A673 (cell line): ENCODE measurements at regions not wholly inside any gene's neighbourhood (a gene's known extent, or its start where the extent isn't known, plus 50 kb on each side); places are given as distances from the start of the nearest gene placed in this dataset.

Experiments
- EZH2 ChIP-seq: fragments of 200-600 bp; sonication (generic); IDR thresholded peaks from 2 replicates; pipeline ENCODE4 v1.6.1; 2017; ENCODE audit warnings: borderline replicate concordance, low read depth, mild to moderate bottlenecking, mixed read lengths, antibody characterized with exemption, low read length; ENCODE audit not compliant: poor library complexity, severe bottlenecking
- TF ChIP-seq, protein P1 (sequence below): fragments of 300-800, 200-600 bp; sonication (generic); conservative IDR thresholded peaks from 2 replicates; pipeline ENCODE4 v1.5.1; 2017; ENCODE audit warnings: low read depth, mild to moderate bottlenecking, antibody characterized with exemption, low read length, moderate library complexity, mixed read lengths

DNA sequence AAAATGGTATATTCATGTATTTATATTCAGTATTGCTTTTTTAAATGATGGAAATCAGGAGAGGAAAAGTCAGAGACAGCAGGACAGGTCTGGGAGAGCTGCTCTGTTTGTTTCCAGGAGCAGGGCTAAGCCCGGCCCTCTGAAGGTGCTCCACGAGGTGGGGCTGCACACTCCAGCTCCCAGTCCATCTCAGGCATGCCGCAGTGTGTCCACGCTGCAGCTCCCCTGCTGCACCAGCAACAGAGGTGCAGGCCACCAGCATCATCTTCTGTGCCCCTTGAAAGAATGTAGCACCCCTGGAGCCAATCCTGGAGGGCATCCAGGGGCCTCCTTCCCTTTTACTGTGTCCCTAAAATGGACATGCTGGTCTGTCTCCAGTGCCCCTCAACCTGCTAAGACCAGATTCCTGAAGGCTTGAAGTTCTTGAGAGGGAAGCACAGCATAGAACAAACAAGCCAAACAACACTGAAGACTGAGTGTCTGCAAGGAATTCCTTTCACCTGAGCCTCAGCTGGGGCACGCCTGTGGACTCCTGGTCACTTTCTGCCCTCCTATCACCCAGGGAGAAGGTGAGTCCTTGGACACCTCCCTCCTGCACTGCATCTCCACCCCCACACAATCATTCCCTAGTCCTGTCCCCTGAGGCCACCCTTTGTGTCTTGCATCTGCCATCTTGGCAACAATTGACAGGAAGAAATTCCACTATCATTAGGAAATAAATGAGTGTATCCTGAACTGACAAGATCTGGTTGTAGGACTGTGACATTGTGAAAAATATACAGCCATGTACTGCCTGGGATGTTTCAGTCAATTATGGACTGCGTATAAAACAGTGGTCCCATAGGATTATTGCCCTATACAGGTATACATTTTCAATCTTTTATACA, 100.5 kb downstream of the CXCL12 start:
- TF ChIP-seq, protein P1, sequence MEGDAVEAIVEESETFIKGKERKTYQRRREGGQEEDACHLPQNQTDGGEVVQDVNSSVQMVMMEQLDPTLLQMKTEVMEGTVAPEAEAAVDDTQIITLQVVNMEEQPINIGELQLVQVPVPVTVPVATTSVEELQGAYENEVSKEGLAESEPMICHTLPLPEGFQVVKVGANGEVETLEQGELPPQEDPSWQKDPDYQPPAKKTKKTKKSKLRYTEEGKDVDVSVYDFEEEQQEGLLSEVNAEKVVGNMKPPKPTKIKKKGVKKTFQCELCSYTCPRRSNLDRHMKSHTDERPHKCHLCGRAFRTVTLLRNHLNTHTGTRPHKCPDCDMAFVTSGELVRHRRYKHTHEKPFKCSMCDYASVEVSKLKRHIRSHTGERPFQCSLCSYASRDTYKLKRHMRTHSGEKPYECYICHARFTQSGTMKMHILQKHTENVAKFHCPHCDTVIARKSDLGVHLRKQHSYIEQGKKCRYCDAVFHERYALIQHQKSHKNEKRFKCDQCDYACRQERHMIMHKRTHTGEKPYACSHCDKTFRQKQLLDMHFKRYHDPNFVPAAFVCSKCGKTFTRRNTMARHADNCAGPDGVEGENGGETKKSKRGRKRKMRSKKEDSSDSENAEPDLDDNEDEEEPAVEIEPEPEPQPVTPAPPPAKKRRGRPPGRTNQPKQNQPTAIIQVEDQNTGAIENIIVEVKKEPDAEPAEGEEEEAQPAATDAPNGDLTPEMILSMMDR = no peak
- no peak for TF ChIP-seq EZH2
